AG09319 (cell line): ENCODE measurements at regions not wholly inside any gene's neighbourhood (a gene's known extent, or its start where the extent isn't known, plus 50 kb on each side); places are given as distances from the start of the nearest gene placed in this dataset.

ENCODE experiments used
- DNase-seq: peaks from one replicate; pipeline ENCODE4 v3.0.0-alpha.2; 2010; ENCODE audit warnings: low read depth; ENCODE audit errors: extremely low read depth
- CTCF ChIP-seq: IDR thresholded peaks from 2 replicates; pipeline ENCODE4 v1.5.1; 2011; ENCODE audit warnings: low read depth, mild to moderate bottlenecking, inconsistent platforms, low read length, moderate library complexity

- no peak for DNase-seq
- no peak for TF ChIP-seq CTCF
These were observed 192.3 kb upstream of the C2CD4B start for GRCh38 chr15:62357431-62357830.

- no peak for DNase-seq
- no peak for TF ChIP-seq CTCF
These were observed 194.3 kb upstream of the C2CD4B start for GRCh38 chr15:62359416-62359815.

GRCh38 chr15:62360332-62361097, 195.4 kb upstream of the C2CD4B start:
- no peak for DNase-seq
- TF ChIP-seq CTCF = no peak

GRCh38 chr15:62362144-62362543, 197.1 kb upstream of the C2CD4B start:
- no peak for TF ChIP-seq CTCF
- no peak for DNase-seq

- no peak for TF ChIP-seq CTCF
- no peak for DNase-seq
These were observed 197.5 kb upstream of the C2CD4B start for GRCh38 chr15:62362608-62363007.

GRCh38 chr15:62363913-62364312, 198.8 kb upstream of the C2CD4B start:
- no peak for DNase-seq
- no peak for TF ChIP-seq CTCF

- no peak for TF ChIP-seq CTCF
- DNase-seq = no peak
These were observed 200.8 kb upstream of the C2CD4B start for GRCh38 chr15:62365795-62366442.
